DMS114 treated with DMSO at 0.1 percent for 48 hours (cell line): ENCODE measurements at regions not wholly inside any gene's neighbourhood (a gene's known extent, or its start where the extent isn't known, plus 50 kb on each side); places are given as distances from the start of the nearest gene placed in this dataset.
"Not testable (repeated sequence)": the region's sequence is repeated elsewhere in the genome, so short reads cannot be mapped to it uniquely, and the experiment has no call there.

Source experiments
- DNase-seq: peaks from one replicate; lab custom pipeline; 2025; ENCODE audit not compliant: unreplicated experiment; lab: John Stamatoyannopoulos, UW

DNA sequence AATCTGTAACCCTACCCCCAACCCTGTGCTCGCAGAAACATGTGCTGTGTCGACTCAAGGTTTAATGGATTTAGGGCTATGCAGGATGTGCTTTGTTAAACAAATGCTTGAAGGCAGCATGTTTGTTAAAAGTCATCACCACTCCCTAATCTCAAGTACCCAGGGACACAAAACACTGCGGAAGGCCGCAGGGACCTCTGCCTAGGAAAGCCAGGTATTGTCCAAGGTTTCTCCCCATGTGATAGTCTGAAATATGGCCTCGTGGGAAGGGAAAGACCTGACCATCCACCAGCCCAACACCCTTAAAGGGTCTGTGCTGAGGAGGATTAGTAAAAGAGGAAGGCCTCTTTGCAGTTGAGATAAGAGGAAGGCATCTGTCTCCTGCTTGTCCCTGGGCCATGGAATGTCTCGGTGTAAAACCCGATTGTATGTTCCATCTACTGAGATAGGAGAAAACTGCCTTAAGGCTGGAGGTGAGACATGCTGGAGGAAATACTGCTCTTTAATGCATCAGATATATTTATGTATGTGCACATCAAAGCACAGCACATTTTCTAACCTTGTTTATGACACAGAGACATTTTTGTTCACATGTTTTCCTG, 94.4 kb downstream of the LSM3 start:
- not testable (repeated sequence) for DNase-seq

DNA sequence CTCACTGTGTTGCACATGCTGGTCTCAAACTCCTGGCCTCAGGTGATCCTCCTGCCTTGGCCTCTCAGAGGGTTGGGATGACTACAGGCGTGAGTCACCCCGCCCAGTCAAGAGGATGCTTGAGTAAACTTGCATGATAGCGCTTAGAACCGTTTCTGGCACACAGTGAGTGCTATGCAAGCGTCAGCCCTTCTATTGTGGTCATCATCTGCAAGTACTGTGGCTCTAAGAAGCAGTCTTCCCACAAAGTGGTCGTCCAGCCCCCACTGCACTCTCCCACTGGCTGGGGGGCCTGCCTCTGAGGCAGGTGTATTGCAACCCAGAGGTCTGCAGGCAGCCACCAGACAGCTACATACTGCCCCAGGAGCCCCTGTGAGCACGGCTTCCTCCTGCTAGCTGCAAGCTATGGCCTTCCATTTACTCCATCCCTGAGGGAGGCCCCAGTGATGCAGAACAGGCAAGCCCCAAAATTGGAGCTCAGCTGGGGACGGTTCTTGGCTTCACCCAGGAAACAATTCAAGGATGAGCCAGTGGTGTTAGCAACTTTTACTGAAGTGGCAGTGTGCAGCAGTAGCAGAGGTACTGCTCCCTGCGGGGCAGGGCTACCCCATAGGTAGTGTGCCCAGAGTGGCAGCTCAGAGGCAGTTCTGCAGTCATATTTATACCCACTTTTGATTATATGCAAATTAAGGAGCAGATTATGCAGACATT, 95.4 kb downstream of the LSM3 start:
- DNase-seq, result no peak

DNA sequence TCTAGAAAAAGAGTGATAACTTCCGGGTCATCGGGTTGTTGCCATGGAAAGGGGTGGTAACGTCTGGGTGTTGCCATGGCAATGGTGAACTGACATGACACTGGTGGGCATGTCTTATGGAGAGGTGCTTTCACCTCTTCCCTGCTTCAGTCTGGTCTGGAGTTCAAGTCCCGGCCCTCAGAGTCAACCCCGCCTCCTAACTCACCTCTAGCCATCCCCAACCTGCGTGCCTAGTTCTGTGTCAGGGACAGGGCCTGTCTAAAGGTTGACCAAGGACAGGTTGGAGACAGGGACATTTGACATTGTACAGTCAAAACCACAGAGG, 96.0 kb downstream of the LSM3 start:
- DNase-seq, result no peak

DNA sequence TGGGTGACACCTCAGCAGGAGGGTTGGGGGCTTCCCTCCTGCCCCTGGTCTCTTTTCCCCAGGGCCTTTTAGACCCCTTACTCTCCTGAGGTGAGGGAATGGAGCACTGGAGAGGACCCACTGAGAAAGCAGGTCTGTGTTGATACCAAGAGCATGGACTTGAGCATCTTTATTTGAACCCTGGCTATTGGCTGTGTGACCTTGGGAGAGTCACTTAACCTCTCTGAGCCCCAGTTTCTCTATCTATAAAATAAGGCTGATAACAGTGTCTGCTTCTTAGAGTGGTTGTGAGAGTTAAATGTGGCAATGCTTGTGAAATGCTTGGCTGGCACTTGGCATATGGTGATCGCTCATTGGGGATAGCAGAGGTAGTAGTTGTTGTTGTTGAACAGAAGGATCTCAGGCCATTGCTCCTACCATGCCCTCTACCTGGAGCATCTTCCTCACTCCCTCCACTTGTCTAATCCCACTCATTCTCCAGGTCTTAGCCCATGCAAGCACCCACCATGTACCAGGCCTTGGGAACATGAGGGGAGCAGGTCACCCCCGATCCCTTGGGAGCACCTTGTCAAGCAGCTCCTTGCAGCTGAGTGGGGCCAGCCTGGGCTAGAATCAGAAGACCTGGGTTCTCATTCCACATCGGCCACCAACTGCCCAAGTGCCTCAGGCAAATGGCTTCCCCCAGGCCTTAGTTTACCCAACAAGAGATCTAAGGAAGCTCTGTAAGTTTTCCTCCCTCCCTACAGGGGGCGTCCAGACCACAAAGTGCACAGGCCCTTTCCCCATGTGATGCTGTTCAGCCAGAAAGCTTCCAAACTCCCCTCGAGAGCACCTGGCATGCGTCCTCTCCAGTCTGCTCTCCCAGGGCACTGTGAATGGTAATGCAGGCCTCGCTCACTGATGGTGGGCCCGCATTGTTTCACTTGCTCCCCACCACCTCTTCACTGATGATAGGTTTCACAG, 96.7 kb downstream of the LSM3 start:
- no peak for DNase-seq

DNA sequence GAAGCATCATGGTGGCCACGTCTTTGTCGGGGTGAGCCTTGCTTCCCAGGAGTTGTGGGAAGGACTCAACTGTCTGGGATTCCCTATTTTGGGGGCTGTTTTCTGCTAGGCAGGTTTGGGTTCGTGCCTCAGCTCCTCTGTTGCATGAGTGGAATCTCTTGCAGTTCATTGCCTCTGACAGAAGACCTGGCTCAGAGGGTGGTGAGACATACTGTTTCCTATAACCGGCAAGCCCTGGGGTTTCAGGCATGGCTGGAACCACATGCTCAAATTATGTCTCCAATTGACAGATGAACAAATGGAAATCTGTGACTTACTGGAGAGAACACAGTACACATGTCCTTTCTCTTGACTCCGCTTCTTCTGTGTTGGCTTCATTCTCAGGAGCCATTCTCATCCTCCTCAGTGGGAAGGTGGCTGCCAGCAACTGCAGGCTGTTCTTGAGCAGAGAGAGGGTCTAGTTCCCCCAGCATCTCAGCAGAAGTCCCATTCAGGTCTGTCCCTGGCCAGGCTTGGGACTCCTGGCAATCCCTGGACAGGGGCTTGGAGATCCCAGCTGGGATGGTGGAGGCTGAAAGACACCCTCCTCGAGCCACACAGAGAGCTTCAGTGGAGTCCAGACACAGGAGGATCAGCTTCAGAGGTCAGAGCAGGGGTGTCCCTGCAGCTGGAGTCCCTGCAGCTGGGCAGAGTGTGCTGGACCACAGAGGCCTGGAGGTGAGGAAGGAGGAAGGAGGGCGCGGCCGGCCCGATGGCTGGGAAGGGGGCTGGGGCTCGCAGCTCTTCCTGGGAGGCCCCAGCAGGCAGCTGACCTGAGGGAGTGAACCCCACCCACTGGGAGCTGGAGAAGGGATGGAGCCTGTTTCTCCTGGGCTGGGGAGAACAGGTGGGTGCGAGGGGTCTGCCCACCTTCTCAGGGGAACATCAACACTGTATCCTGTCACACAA, 97.6 kb downstream of the LSM3 start:
- DNase-seq, result no peak

DNA sequence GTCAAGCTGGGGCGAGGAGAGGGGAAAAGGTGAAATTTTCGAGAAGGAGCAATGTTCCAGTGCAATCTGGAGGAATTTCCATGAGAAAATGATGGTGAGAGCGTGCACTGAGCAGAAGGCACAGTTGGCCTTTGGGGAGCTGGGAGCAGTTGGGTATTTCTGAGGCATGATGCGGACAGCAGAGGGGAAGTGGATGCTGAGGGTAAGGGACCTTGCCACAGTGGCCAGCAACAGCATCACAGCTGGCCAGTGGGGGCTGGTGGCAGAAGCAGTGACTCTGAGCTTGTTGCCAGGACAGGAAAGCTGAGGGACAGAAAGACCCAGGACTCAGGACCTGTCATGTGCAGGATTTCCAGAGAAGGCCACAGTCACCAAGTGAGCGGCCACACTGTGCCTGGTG, 98.9 kb downstream of the LSM3 start:
- DNase-seq, result no peak

DNA sequence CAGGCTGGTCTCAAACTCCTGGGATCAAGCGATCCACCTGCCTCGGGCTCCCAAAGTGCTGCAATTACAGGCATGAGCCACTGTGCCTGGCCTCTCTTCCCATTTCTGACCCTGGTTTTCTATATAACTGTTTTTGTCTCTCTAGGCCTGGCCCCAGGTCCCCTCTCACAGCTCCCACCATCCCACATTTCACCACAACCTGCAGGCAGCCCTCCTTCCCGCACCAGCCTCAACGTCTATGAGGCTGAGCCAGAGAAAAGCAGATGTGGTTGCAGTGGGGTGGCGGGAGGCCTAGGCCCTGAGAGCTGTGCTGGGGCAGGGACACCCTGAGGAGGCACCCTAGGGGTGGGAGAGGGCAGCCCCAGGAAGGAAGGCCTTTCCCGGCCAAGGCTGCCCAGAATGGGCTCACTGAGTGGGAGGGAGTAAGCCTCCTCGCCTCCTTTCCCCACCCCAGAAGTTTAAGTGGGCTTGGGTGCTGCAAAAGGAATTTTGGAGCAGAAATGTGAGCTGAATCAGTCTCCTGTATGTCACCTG, 99.7 kb downstream of the LSM3 start:
- DNase-seq, result no peak

DNA sequence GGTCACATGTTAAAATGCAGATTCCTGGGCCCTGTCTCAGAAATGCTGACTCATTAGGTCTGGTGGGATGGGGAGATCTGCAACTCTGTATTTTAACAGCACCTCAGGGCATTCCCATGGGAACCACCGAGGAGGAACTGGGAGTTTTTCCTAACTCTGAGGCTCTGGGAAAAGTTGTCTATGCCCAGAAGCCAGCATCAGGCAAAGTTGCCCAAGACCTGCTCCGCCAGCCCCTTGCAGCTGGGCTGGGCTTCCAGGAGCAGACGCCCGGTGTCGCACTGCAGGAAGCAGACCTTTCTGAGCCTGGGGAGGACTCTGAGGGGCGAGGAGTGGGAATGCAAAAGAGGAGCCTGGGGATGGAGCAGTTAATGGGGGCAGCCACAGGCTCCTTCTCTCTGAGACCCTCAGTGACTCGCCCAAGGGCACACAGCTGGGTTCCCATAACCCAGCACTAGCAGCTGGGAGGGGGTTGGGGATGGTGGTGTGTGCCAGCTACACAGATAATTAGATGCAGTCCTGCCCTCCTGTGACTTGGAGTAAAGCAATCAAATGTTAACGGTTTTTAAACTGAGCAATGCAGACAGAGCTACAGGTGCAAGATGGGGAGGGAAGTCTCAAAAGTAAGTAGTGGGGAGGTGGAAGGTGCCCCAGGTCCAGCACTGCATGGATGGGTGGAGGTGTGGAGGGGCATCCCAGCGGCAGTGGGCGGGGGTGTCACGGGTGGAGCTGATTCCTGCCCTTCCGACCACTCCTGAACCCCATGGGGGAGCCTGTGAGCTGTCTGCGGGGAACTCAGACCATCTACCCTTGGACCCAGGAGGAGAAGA, 100.4 kb downstream of the LSM3 start:
- DNase-seq, result no peak

DNA sequence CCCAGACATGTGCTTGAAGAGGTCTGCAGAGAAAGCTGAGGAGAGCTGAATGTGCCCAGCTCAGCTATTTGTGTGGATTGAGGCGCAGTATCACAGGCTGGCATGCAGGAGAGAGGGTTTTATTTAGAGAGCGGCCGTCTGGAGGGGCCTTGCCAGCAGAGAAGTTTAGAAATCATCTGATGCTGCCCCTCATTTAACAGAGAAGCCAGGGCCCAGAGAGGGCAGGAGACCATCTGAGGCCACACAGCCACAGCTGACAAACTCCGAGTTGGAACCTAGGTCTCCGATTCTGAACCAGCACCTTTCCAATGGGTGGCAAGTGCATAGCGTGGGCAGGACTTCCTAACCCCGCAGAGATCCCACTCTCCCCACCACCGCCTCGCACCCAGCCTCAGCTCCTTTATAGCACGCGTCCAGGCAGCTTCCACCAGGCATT, 101.0 kb downstream of the LSM3 start:
- no peak for DNase-seq

DNA sequence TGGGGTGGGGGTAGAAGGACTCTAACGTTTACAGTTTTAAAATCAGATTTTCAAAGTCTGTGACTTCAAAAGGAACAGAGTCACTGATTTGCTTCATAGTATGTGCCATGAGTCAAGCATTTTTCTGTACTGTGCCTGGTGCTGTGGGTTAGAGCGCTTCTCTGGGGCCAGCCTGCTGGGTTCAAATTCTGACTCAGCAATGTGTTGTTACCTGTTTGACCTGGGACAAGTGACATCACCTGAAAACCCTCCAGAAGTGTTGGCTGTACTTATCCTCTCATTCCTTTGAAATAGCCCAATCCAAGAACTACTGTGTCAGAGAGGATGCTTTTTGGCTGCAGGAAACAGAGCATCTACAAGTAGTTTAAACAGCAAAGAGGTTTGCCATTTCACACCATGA, 101.7 kb downstream of the LSM3 start:
- DNase-seq, result no peak

DNA sequence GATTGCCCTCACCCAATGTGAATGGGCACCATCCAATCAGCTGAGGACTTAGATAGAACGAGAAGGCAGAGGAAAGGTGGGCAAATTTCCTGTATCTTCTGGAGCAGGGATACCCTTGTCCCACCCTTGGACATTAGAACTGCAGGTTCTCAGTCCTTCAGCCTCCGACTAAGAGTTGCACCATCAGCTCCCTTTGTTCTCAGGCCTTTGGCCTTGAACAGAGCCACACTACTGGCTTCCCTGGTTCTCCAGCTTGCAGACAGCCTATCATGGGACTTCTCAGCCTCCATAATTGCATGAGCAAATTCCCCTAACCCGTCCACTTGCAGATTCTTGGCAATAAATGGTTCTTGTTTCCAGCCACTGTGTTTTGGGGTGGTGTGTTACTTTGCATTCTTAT, 102.4 kb downstream of the LSM3 start:
- no peak for DNase-seq

DNA sequence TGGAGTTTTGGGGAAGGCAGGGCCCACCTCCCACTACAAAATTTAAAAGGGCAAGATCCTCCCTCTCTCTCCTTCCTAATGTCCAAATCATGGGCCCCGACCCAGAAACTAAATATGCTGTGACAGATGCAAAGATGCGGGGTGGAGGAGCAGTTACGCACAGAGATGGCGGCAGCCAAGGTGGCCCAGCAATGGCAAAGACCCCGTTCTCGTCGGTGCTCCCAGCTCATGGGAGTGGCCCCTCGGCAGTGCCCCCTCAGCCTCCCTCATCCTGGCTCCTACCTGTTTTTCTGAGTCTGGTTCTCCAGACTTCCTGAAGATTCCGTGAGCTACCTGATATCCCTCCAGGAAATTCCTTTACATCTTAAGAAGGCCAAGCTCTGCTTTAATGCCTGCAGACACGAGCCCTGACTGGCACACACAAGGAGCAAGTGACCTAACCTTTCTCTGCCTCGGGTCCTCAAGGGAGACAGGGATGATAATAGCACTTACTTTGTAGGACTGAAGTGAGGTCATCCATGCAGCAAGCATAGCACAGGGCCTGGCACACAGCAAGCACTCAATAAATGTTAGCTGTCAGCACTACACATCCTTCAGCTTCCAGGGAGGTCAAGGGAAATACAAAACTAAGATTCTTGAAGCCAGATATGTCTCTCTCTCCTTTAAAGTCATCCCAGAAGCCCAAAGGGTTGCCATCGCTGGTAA, 103.5 kb downstream of the LSM3 start:
- DNase-seq, result no peak

DNA sequence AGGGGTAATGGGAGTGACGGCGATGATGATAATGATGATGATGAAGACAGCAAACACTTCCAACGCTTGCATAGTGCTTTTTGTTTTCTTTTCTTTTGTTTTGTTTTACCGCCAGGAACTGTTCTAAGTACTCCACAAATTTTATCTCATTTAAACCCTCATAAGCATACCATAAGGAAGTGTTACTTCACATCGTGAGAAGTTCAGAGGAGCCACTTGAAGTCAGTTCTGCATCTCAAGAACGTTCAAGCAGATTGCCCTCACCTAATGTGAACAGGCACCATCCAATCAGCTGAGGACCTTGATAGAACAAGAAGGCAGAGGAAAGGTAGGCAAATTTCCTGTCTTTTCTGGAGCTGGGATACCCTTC, 104.1 kb downstream of the LSM3 start:
- no peak for DNase-seq

DNA sequence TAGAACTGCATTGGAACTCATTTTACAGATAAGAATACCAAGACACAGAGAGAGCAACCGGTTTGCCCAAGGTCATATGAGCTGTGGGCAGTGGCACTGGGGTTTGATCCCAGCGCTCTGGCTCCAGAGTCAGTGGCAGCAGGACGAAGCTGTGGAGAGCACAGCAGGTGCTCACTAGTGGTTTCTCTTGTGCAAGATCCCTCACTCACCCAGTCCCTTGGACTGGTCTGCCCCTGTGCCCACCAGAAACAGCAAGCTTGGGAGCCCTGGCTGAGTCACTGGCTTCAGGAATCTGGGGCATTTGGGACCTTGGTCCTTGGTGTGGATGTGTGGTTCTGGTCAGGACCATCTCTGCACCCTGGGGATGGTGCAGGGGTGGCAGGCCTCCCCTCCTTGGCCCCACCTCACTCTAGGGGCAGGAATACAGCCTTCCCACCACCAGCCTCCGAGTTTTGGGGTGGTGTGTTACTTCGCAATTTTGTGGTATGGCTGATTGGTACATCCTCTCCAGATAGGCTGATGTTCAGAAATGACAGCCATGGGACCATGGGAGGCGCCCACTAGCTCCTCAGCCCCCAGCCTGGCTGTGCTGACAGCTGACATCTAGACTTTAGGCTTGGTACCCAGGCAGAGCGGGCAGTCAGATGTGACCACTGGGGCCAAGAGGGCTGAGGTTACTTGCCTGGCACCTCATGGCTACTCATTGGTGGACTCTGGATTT, 104.6 kb downstream of the LSM3 start:
- no peak for DNase-seq

DNA sequence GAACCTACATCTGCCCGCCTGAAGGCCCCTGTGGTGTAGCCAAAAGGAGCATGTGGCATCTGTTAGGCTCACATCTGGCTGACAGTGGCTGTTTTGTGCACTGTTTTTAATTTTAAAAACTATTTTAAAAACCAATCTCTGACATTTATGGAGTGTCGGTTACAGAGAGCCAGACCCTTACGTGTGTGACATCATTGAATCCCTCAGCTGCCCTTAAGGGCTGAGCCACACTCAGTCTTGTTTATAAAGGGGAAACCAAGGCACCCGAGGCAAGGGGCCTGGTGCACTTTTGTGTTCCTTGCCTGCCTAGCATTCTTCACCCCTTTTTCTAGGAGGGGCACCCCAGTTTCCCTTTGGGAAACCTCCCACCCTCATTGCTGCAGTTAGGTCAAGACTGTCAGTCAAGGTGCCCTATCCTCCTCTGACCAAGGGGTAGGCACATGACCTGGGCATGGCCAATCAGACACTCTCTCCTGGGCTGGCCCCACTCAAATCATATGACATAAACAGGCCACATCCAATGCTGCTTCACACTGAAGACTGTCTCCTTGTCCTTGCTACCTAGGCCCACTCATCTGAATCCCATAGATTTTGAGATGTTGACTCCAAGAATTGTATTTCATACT, 105.3 kb downstream of the LSM3 start:
- DNase-seq, result no peak

DNA sequence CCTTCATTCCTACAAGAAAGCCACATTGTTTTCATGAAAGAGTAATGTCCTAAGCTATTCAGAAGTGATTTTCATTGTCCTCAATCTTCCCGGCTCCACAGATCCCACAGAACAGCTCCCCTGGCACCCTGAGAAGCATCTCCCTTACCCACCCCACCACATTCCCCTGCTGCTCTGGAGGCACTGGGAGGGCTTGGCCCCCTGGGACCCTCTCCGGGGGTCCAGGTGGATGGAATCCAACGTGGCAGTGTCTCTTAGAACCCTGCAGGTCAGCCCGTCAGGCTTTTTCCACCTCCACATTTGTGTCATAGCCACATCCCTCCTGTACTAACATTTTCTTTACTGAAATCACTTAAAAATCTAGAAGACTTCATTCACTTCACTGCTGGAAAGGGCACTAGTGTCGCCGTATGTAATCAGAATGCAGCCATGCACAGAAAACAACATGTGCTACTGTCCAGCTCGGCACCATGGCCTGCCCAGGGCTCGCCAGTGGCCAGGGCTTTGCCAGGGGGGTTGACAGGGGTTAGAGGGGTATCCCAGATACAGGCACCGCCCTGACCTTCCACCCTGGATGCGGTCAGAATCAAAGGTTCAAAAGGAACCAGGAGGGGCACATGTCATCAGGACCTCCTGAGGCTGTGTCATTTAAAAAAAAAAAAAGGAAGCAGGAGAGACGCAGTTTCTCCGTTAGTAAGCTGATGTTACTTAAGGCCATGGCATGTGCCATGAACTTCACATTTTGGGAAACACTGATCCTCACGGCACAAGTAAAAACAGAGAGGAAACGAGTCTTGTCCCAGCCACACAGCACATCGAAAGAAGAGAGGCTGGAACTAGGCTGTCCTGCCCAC, 106.3 kb downstream of the LSM3 start:
- DNase-seq, result no peak

DNA sequence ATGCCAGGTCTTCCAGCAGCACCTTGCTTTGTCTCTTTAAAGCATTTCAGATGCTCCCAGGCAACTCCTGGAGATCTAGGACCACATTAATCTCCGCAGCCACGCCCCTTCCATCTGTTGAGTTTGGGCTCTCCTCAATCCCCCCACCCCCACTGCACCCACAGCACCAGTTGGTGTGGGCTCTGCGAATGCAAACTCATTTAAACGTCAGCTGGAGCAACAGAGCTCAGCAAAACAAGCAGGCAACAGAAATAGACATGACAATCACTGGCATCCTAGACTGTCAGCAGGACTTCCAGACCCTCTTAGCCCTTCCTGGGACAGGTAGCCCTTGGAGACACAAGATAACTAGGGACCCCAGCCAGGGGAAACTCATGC, 106.9 kb downstream of the LSM3 start:
- no peak for DNase-seq
